HCT116 (cell line): ENCODE measurements at regions not wholly inside any gene's neighbourhood (a gene's known extent, or its start where the extent isn't known, plus 50 kb on each side); places are given as distances from the start of the nearest gene placed in this dataset.

Experiments used
- ATAC-seq: fragments of 200-7000 bp; cut with Tn5 transposase; 2 replicates; pipeline ENCODE4 v1.9.1; 2020; ENCODE audit warnings: mild to moderate bottlenecking, moderate library complexity
- BruUV-seq: library from RNA; stranded (reverse); fragments of 400-500 nt; replicated peaks from 2 replicates; lab custom pipeline; 2021; lab: Mats Ljungman, UMichigan
- CTCF ChIA-PET: fragments of 300-600 bp; sonication (Branson Sonifier 250); formaldehyde crosslinking; loops from one replicate; lab custom pipeline; 2021; ENCODE audit warnings: antibody characterized with exemption; lab: Charles Lee
- POLR2A ChIA-PET: fragments of 300-600, 350-600 bp; sonication (Branson Sonifier 250); formaldehyde crosslinking; loops from one replicate; lab custom pipeline; 2021; ENCODE audit warnings: antibody characterized with exemption; lab: Charles Lee
- RAD21 ChIA-PET, 2 experiments: fragments of 300-600 bp; sonication (Branson Sonifier 250); formaldehyde crosslinking; loops; one replicate each; lab custom pipeline; 2023; ENCODE audit warnings: low total read pairs in 2 of 2; ENCODE audit not compliant: uncharacterized antibody in 2 of 2, unreplicated experiment in 2 of 2, low non-redundant PET in 1 of 2; lab: Charles Lee
- DNase-seq: peaks from one replicate; pipeline ENCODE4 v3.0.0-alpha.2; 2010; ENCODE audit warnings: low read depth, low spot score
- H2AFZ ChIP-seq: fragments of 200-600 bp; shearing (Covaris generic), sonication (generic); 2 replicates; pipeline ENCODE4 v1.6.1; 2017; ENCODE audit warnings: low read depth, mixed run types, mixed read lengths, antibody characterized with exemption, low read length; ENCODE audit not compliant: poor library complexity, severe bottlenecking
- H3K27ac ChIP-seq: 2 replicates; pipeline ENCODE4 v1.5.1; 2012; ENCODE audit warnings: low read depth, low read length
- H3K27me3 ChIP-seq: fragments of 200-600 bp; sonication (generic); 2 replicates; pipeline ENCODE4 v1.6.1; 2016; ENCODE audit warnings: mixed run types, low read length, mixed read lengths; ENCODE audit not compliant: insufficient read depth
- H3K36me3 ChIP-seq, 2 experiments: fragments of 200-500 bp in 1 of 2; fragments of 200-600 bp in 1 of 2; sonication (Bioruptor generic) in 1 of 2; sonication (generic) in 1 of 2; 2 replicates each; pipeline versions ENCODE4 v1.5.1 to v1.6.1; 2014 to 2016; ENCODE audit warnings: low read length in 2 of 2, inconsistent platforms in 1 of 2, mixed read lengths in 1 of 2, mixed run types in 1 of 2; ENCODE audit not compliant: insufficient read depth in 2 of 2, control insufficient read depth in 1 of 2
- H3K4me1 ChIP-seq, 2 experiments: fragments of 200-600 bp in 1 of 2; sonication (generic) in 1 of 2; 2 replicates each; pipeline versions ENCODE4 v1.5.1 to v1.6.1; 2012 to 2017; ENCODE audit warnings: low read length in 2 of 2, inconsistent platforms in 1 of 2, mild to moderate bottlenecking in 1 of 2, mixed read lengths in 1 of 2, mixed run types in 1 of 2, moderate library complexity in 1 of 2; ENCODE audit not compliant: insufficient read depth in 2 of 2, control insufficient read depth in 1 of 2
- H3K4me2 ChIP-seq: fragments of 200-600 bp; sonication (generic); 2 replicates; pipeline ENCODE4 v1.6.1; 2017; ENCODE audit warnings: mixed run types, low read length, mixed read lengths
- H3K4me3 ChIP-seq, 2 experiments: fragments of 200-600 bp in 1 of 2; sonication (generic) in 1 of 2; replicated peaks in 1 of 2; 2 replicates each; pipeline ENCODE4 v1.5.1; 2011 to 2016; ENCODE audit warnings: low read length in 2 of 2, control low read depth in 1 of 2, low read depth in 1 of 2, mild to moderate bottlenecking in 1 of 2, mixed read lengths in 1 of 2, mixed run types in 1 of 2
- H3K79me2 ChIP-seq: fragments of 200-600 bp; sonication (generic); 2 replicates; pipeline ENCODE4 v1.6.1; 2017; ENCODE audit warnings: mild to moderate bottlenecking, mixed run types, low read length, moderate library complexity, mixed read lengths; ENCODE audit not compliant: insufficient read depth
- H3K9ac ChIP-seq: fragments of 200-600 bp; sonication (generic); 2 replicates; pipeline ENCODE4 v1.6.1; 2016; ENCODE audit warnings: low read length, mixed read lengths
- H3K9me2 ChIP-seq: fragments of 200-600 bp; sonication (generic), shearing (Covaris generic); 2 replicates; pipeline ENCODE4 v1.6.1; 2017; ENCODE audit warnings: mixed run types, mild to moderate bottlenecking, moderate library complexity; ENCODE audit not compliant: insufficient read depth
- H3K9me3 ChIP-seq, 2 experiments: fragments of 200-500 bp in 1 of 2; fragments of 200-600 bp in 1 of 2; sonication (Bioruptor generic) in 1 of 2; sonication (generic) in 1 of 2; 2 replicates each; pipeline ENCODE4 v1.6.1; 2014 to 2017; ENCODE audit warnings: low read length in 2 of 2, mixed read lengths in 2 of 2, inconsistent platforms in 1 of 2, low read depth in 1 of 2, mild to moderate bottlenecking in 1 of 2, mixed run types in 1 of 2, moderate library complexity in 1 of 2; ENCODE audit not compliant: control insufficient read depth in 1 of 2, insufficient read depth in 1 of 2
- H4K20me1 ChIP-seq: fragments of 200-600 bp; sonication (generic), shearing (Covaris generic); 2 replicates; pipeline ENCODE4 v1.6.1; 2017; ENCODE audit warnings: mixed run types, mild to moderate bottlenecking, moderate library complexity; ENCODE audit not compliant: insufficient read depth
- ATF3 ChIP-seq: IDR thresholded peaks from 2 replicates; pipeline ENCODE4 v1.6.1; 2012
- CEBPB ChIP-seq: IDR thresholded peaks from 2 replicates; pipeline ENCODE4 v1.6.1; 2012; ENCODE audit warnings: low read depth
- EGR1 ChIP-seq: IDR thresholded peaks from 2 replicates; pipeline ENCODE4 v1.6.1; 2012; ENCODE audit warnings: low read depth
- ELF1 ChIP-seq: IDR thresholded peaks from 2 replicates; pipeline ENCODE4 v1.6.1; 2012; ENCODE audit warnings: low read depth, borderline replicate concordance
- FOSL1 ChIP-seq: IDR thresholded peaks from 2 replicates; pipeline ENCODE4 v1.6.1; 2012; ENCODE audit warnings: low read depth
- JUND ChIP-seq: IDR thresholded peaks from 2 replicates; pipeline ENCODE4 v1.6.1; 2012
- POLR2A ChIP-seq: IDR thresholded peaks from 2 replicates; pipeline ENCODE4 v1.7.0; 2011; ENCODE audit warnings: borderline replicate concordance; ENCODE audit not compliant: insufficient read depth, insufficient read length; ENCODE audit errors: extremely low read depth
- RAD21 ChIP-seq: IDR thresholded peaks from 2 replicates; pipeline ENCODE4 v1.6.1; 2012; ENCODE audit warnings: low read depth, mild to moderate bottlenecking
- REST ChIP-seq: IDR thresholded peaks from 2 replicates; pipeline ENCODE4 v1.6.1; 2012; ENCODE audit warnings: low read depth
- SIN3A ChIP-seq: IDR thresholded peaks from 2 replicates; pipeline ENCODE4 v1.6.1; 2012; ENCODE audit warnings: low read depth
- SP1 ChIP-seq: IDR thresholded peaks from 2 replicates; pipeline ENCODE4 v1.6.1; 2012; ENCODE audit warnings: low read depth
- TCF7L2 ChIP-seq: IDR thresholded peaks from 2 replicates; pipeline ENCODE4 v1.7.0; 2011; ENCODE audit warnings: borderline replicate concordance, inconsistent platforms; ENCODE audit not compliant: insufficient read depth, insufficient read length; ENCODE audit errors: extremely low read depth
- YY1 ChIP-seq: IDR thresholded peaks from 2 replicates; pipeline ENCODE4 v1.6.1; 2011; ENCODE audit warnings: low read length, low read depth, moderate library complexity, mild to moderate bottlenecking; ENCODE audit not compliant: insufficient replicate concordance; ENCODE audit errors: extremely low read depth
- ZFX ChIP-seq: fragments of 450-650 bp; IDR thresholded peaks from 2 replicates; pipeline ENCODE4 v1.6.1; 2017
- intact Hi-C: fragments of 100-400 bp; cut with micrococcal nuclease; formaldehyde crosslinking; loops from 2 replicates; pipeline ENCODE4 v1.10.0; 2022

GRCh38 chr13:33744589-33745369 lies 73.2 kb upstream of the RFC3 start:
- Histone ChIP-seq H3K4me2 (no peak overlapping the region), H4K20me1 (no peaks in the 10 kb centered on the region), H3K9me2 (0 out of 2 replicates have a peak, but pooled peaks cover 2% of the 10 kb centered on the region), H3K36me3 (no peaks in the 10 kb centered on the region), H3K79me2 (no peaks in the 10 kb centered on the region), H3K9me3 (no peaks in the 10 kb centered on the region), H3K27me3 (no peaks in the 10 kb centered on the region), H2AFZ (no peak overlapping the region), H3K27ac (no peak overlapping the region)
- CTCF ChIA-PET, result interaction anchor here (0.8 kb wide), 1 partner anchor 17 kb away, joined by 3 read pairs; no protein-coding TSS in a partner anchor
- RAD21 ChIA-PET, result no interaction called here
- intact Hi-C loops, result no loop called here
- POLR2A ChIA-PET, result no interaction called here
- TF ChIP-seq YY1 (no peak), EGR1 (no peak), POLR2A (no peak), JUND (no peak), REST (no peak), SP1 (no peak), ZFX (no peak), RAD21 (no peak), FOSL1 (no peak), SIN3A (no peak), ATF3 (no peak), CEBPB (no peak), ELF1 (no peak), TCF7L2 (no peak)
- TF ChIP-seq, all 23 proteins: peak for 0
- H3K9ac ChIP-seq, result no peak overlapping the region
- DNase-seq (no peak), ATAC-seq (no peak)
- H3K4me3 ChIP-seq, result no peak overlapping the region
- H3K4me1 ChIP-seq, result no peaks in the 10 kb centered on the region
- no TSS peak for BruUV-seq
